Loucy (cell line): ENCODE measurements at regions not wholly inside any gene's neighbourhood (a gene's known extent, or its start where the extent isn't known, plus 50 kb on each side); places are given as distances from the start of the nearest gene placed in this dataset.

ENCODE experiments used
- H2AFZ ChIP-seq: fragments of 200-600 bp; sonication (generic); 2 replicates; pipeline ENCODE4 v1.6.0; 2016; ENCODE audit warnings: antibody characterized with exemption, mild to moderate bottlenecking, low read length, moderate library complexity
- H3F3A ChIP-seq: fragments of 200-600 bp; 2 replicates; pipeline ENCODE4 v1.6.0; 2016; ENCODE audit warnings: antibody characterized with exemption, low read depth, mild to moderate bottlenecking
- H3K27me3 ChIP-seq: fragments of 200-600 bp; sonication (generic); 2 replicates; pipeline ENCODE4 v1.6.1; 2014; ENCODE audit warnings: low read length, mild to moderate bottlenecking; ENCODE audit not compliant: insufficient read depth, poor library complexity, severe bottlenecking
- H3K36me3 ChIP-seq: fragments of 200-600 bp; sonication (generic); 2 replicates; pipeline ENCODE4 v1.6.1; 2016; ENCODE audit warnings: low read length; ENCODE audit not compliant: insufficient read depth
- H3K4me1 ChIP-seq: fragments of 200-600 bp; sonication (generic); 2 replicates; pipeline ENCODE4 v1.5.1; 2014; ENCODE audit warnings: low read length, mild to moderate bottlenecking; ENCODE audit not compliant: insufficient read depth, poor library complexity, severe bottlenecking
- H3K4me2 ChIP-seq: fragments of 200-600 bp; sonication (generic); 2 replicates; pipeline ENCODE4 v1.6.0; 2014; ENCODE audit warnings: antibody characterized with exemption, low read length, low read depth, mild to moderate bottlenecking; ENCODE audit not compliant: poor library complexity, severe bottlenecking
- H3K4me3 ChIP-seq: fragments of 200-600 bp; sonication (generic); 2 replicates; pipeline ENCODE4 v1.5.1; 2014; ENCODE audit warnings: low read length, mild to moderate bottlenecking, mixed read lengths; ENCODE audit not compliant: poor library complexity, severe bottlenecking
- H3K79me2 ChIP-seq: fragments of 200-600 bp; sonication (generic); 2 replicates; pipeline ENCODE4 v1.6.1; 2014; ENCODE audit warnings: low read length; ENCODE audit not compliant: insufficient read depth
- H3K9ac ChIP-seq: fragments of 200-600 bp; sonication (generic); 2 replicates; pipeline ENCODE4 v1.6.0; 2014; ENCODE audit warnings: mild to moderate bottlenecking, low read depth, low read length, moderate library complexity; ENCODE audit not compliant: poor library complexity, severe bottlenecking
- H3K9me2 ChIP-seq: fragments of 200-600 bp; sonication (generic); replicated peaks from 2 replicates; pipeline ENCODE4 v1.6.1; 2016; ENCODE audit warnings: low read depth, low read length, mixed read lengths
- H3K9me3 ChIP-seq: fragments of 200-600 bp; sonication (generic); 2 replicates; pipeline ENCODE4 v1.6.1; 2014; ENCODE audit warnings: mild to moderate bottlenecking, antibody characterized with exemption, low read length, low read depth; ENCODE audit not compliant: insufficient read depth
- H4K20me1 ChIP-seq: fragments of 200-600 bp; sonication (generic); 2 replicates; pipeline ENCODE4 v1.6.0; 2014; ENCODE audit warnings: antibody characterized with exemption, low read length, mild to moderate bottlenecking; ENCODE audit not compliant: insufficient read depth, poor library complexity, severe bottlenecking
- CTCF ChIP-seq: fragments of 200-600 bp; sonication (generic); conservative IDR thresholded peaks from 2 replicates; pipeline ENCODE4 v1.5.1; 2014; ENCODE audit warnings: mild to moderate bottlenecking, antibody characterized with exemption, low read length
- EZH2phosphoT487 ChIP-seq: fragments of 200-600 bp; IDR thresholded peaks from 2 replicates; pipeline ENCODE4 v1.6.1; 2018; ENCODE audit warnings: antibody characterized with exemption, mild to moderate bottlenecking, moderate library complexity, borderline replicate concordance

DNA sequence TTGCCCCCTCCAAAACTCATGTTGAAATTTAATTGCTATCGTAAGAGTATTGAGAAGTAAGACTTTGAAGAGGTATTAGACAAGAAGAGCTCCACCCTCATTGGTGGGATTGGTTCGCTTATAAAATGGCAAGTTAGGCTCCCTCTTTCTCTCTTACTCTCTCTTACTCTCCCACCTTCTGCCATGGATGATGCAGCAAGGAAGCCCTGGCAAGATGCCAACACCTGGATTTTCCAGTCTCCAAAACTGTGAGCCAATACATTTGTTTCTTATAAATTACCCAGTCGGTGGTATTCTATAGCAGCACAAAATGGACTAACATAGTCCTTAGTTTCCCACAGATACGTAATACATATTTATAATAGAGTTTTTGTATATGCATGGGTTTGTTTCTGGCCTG is 119.4 kb downstream of the DDIT4L start:
- no peaks in the 10 kb centered on the region for H3K4me1 ChIP-seq
- H3K4me2 ChIP-seq, result no peak overlapping the region
- TF ChIP-seq CTCF, result no peak
- TF ChIP-seq EZH2phosphoT487, result no peak
- no peaks in the 10 kb centered on the region for H3K27me3 ChIP-seq
- no peaks in the 10 kb centered on the region for H3K36me3 ChIP-seq
- H4K20me1 ChIP-seq, result no peaks in the 10 kb centered on the region
- H2AFZ ChIP-seq, result no peak overlapping the region
- H3F3A ChIP-seq, result no peaks in the 10 kb centered on the region
- no peak overlapping the region for H3K4me3 ChIP-seq
- no peak overlapping the region for H3K9ac ChIP-seq
- no peaks in the 10 kb centered on the region for H3K9me2 ChIP-seq
- H3K79me2 ChIP-seq, result no peaks in the 10 kb centered on the region
- H3K9me3 ChIP-seq, result no peaks in the 10 kb centered on the region

DNA sequence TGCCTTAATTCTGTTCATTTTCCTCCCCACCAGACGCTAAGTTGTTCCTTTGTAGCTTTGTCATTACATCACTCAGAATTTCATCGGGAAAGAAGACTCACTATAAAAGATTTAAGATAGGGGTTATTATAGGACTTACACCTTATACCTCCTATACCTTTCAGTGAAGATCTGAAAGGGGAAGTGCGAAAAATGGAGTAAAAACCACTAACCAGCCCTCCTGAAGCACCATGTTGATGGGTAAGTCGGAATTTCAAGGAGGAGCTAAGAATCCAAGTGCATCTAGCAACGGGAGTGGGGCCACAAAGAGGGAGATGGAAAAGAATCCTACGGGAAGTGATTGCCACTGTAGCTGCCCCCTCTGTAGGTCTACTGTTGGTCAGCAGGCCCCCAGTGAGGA is 119.1 kb upstream of the H2AZ1 start:
- H3F3A ChIP-seq, result no peaks in the 10 kb centered on the region
- no peaks in the 10 kb centered on the region for H3K4me1 ChIP-seq
- no peak overlapping the region for H3K4me2 ChIP-seq
- H3K9me3 ChIP-seq, result no peaks in the 10 kb centered on the region
- H3K79me2 ChIP-seq, result no peaks in the 10 kb centered on the region
- TF ChIP-seq CTCF, result no peak
- TF ChIP-seq EZH2phosphoT487, result no peak
- H3K9ac ChIP-seq, result no peak overlapping the region
- H4K20me1 ChIP-seq, result no peaks in the 10 kb centered on the region
- H3K36me3 ChIP-seq, result no peaks in the 10 kb centered on the region
- no peaks in the 10 kb centered on the region for H3K9me2 ChIP-seq
- no peaks in the 10 kb centered on the region for H3K27me3 ChIP-seq
- no peak overlapping the region for H2AFZ ChIP-seq
- no peak overlapping the region for H3K4me3 ChIP-seq

DNA sequence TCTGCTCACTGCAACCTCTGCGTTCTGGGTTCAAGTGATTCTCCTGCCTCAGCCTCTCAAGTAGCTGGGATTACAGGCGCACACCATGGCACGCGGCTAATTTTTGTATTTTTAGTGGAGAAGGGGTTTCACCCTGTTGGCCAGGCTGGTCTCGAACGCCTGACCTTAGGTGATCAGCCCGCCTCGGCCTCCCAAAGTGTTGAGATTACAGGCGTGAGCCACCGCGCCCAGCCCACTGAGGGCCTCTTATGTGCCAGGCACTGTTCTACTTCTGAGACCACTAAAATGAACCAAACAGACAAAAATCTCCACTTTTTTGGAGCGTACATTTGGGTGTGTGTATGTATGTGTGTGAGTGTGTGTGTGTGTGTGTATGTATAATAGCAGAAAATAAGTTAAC is 117.2 kb upstream of the H2AZ1 start:
- H4K20me1 ChIP-seq, result no peaks in the 10 kb centered on the region
- no peak for TF ChIP-seq EZH2phosphoT487
- TF ChIP-seq CTCF, result no peak
- H2AFZ ChIP-seq, result no peak overlapping the region
- H3K9me3 ChIP-seq, result no peaks in the 10 kb centered on the region
- no peaks in the 10 kb centered on the region for H3K79me2 ChIP-seq
- H3K27me3 ChIP-seq, result no peaks in the 10 kb centered on the region
- H3K4me1 ChIP-seq, result peaks cover 12% of the 10 kb centered on the region
- H3K9ac ChIP-seq, result no peak overlapping the region
- H3K4me2 ChIP-seq, result no peak overlapping the region
- no peaks in the 10 kb centered on the region for H3F3A ChIP-seq
- no peak overlapping the region for H3K4me3 ChIP-seq
- no peaks in the 10 kb centered on the region for H3K36me3 ChIP-seq
- no peaks in the 10 kb centered on the region for H3K9me2 ChIP-seq
